ENCODE measurements at regions not wholly inside any gene's neighbourhood (a gene's known extent, or its start where the extent isn't known, plus 50 kb on each side); places are given as distances from the start of the nearest gene placed in this dataset.
"Not testable (repeated sequence)": the region's sequence is repeated elsewhere in the genome, so short reads cannot be mapped to it uniquely, and the experiment has no call there.

DNA sequence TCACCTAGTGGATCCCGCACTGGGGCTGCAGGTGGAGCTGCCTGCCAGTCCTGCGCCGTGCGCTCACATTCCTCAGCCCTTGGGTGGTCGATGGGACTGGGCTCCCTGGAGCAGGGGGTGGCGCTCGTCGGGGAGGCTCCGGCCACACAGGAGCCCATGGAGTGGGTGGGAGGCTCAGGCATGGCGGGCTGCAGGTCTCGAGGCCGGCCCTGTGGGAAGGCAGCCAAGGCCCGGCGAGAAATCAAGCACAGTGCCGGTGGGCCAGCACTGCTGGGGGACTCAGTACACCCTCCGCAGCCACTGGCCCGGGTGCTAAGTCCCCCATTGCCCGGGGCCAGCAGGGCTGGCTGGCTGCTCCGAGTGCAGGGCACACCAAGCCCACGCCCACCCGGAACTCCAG is 1708.6 kb downstream of the OLFM4 start:
- not testable (repeated sequence) for DNase-seq

DNA sequence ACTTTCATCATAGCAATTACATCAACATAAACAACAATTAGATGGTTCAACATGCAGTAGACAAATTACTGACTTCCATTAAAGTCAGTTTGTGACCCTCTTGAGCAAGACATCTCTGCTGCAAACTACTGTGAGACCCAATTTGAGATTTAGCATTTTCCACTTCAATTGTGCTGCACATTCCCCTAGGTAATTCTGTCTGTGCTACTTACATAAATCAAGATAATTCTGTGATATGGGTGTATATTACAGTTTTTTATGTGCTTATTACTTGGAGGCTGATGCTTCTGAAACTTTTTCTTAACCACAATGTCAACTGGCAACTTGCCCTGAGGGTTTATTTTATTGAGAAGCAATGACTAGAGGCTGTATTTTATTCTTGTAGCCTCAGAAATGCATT is 1714.4 kb downstream of the OLFM4 start:
- DNase-seq, result no peak

DNA sequence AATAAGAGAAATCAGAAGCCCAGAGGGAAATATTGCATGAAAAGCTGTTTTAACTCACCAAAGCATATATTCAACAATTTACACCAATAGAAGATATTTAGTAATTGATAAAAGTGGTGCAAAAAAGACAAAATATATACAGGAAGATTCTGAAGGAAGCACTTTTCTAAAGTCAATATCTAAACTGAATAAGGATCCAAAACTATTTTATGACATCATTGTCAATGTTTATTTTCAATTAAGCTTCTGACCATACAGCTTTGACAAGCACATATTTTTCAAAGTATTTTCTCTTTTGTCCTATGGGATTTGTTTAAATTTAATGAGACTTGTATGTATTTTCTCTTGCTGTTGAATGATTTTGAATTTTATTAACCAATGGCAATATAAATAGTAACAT is 1716.1 kb downstream of the OLFM4 start:
- no peak for DNase-seq

DNA sequence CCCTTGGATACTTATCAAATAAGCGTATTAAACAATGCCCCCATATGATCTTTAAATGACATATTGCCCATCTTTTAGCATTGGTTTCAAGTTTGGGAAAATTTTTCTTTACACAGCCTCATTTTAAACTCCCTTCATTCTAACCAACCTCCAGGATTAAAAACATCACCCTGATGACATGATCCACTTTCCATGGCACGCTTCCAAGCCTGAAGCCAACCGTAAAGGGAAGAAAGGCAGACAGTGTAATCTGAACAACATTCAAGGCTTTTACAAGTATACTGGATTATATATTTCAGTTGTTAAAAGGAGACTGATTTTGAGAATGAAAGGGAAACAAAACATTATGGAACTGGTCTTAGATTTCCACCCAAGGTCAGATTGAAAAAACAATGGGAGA is 1721.9 kb downstream of the OLFM4 start:
- no peak for DNase-seq

DNA sequence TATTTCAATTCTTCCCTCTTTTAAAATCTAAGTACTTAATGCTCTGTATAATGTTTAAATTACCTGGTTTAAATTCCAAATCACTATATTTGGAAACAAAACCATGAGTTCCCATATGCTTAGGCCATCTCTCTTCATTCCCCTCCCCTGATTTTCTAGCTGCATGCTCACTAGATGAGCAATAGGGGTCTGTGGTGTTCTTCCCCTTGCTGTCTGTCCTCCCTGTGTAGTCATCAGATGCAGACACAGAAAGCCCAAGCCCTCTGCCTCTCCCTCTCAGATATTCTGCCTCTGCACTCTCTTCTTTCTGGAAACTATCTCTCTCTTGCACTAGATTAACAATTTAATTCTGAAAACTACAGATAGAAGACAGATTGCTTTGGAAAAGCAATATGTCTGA is 1730.2 kb downstream of the OLFM4 start:
- DNase-seq, result no peak

DNA sequence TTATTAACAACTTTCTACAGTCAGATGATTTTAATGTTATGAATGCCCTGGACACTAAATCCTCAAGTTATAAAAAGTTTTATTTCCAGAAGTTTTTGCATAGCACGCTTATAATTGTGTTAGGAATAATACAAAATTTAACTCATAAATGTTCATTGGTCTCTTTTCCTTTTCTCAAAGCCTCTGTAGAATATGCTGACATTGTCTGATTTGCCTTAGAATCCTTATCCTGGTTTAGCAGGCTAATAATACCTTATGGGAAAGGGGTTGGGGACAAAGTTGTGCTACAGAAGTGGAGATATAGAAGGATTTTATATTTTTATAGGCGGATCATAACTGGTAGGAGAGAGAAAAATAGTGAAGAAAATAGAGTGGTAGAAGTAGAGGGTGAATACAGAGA is 1739.6 kb downstream of the OLFM4 start:
- DNase-seq, result no peak

DNA sequence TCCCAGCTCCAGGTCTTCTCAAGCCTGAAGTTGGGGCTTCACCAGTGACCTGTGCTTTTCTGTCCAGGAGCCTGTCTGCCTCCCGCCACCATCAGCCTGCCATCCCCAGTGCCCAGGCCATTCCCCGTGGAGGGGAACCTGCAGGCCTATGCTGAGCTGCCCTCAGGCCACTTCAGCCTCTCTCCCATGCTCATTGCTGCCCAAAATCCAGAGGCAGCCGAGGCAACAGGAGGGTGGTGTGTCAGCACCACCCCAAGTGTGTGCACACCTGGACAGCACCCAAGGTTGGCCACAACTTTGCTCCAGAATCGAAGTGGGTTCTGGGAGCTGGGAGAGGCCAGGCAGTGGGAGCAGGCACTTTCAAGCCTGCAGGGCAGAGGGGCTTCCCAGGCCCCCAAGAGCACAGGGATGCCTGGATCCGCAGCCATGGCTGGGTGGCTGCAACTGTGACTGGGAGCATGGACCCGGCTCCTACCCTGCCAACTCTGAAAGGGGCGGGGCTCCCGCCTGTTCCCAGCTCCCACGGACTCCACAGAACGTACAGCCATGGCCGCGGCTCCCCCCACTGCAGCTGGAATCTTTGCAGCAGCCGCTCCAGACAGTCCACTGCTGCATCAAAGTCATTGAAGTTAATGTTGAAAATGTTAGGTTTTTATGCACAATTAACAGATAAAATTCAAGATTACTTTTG is 1747.0 kb downstream of the OLFM4 start:
- DNase-seq, result no peak

DNA sequence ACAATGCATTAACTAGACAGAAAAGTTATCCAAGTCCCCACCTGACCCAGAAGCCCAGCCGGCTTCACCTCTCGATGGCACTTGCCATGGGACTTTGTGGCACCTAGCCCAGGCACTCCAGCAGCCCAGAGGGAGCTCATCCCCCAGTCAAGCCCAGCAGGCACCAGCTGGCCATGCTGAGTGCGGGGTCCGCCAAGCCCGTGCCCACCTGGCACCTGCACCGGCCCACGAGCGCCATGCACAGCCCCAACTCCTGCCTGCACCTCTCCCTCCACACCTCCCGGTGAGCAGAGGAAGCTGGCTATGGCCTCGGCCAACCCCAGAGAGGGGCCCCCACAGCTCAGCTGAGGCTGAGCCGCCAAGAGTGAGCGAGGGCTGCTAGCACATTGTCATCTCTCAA is 1759.1 kb downstream of the OLFM4 start:
- no peak for DNase-seq

DNA sequence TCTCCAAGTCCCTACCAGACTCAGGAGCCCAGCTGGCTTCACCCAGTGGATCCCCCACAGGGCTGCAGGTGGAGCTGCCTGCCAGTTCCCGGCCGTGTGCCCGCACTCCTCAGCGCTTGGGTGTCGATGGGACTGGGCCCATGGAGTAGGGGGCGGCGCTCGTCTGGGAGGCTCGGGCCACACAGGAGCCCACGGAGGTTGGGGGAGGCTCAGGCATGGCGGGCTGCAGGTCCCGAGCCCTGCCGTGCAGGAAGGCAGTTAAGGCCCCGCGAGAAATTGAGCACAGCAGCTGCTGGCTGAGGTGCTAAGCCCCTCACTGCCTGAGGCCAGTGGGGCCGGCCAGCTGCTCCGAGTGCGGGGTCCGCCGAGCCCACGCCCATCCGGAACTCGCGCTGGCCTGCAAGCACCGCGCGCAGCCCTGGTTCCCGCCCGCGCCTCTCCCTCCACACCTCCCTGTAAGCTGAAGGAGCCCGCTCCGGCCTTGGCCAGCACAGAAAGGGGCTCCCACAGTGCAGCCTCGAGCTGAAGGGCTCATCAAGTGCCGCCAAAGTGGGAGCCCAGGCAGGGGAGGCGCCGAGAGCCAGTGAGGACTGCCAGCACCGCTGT is 1771.1 kb downstream of the OLFM4 start:
- DNase-seq, result no peak

DNA sequence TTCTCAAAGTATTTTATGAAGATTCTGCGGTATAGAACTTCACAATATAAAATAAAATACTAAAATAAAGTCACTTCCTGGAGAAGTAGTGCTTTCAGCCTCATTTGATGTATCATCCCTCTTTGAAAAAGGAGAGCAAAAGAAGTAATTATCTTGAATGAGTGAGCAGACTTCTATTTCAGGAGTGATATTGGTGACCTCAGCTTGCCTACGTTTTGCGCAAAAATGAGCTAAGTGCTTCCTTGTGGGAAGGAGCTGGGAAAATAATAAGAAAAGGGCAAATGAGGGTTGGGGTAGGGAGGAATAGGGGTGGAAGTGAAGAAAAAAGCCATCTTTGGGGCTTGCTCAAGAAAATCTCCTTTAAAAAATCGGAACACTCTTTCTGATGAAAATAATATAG is 1773.6 kb downstream of the OLFM4 start:
- no peak for DNase-seq

DNA sequence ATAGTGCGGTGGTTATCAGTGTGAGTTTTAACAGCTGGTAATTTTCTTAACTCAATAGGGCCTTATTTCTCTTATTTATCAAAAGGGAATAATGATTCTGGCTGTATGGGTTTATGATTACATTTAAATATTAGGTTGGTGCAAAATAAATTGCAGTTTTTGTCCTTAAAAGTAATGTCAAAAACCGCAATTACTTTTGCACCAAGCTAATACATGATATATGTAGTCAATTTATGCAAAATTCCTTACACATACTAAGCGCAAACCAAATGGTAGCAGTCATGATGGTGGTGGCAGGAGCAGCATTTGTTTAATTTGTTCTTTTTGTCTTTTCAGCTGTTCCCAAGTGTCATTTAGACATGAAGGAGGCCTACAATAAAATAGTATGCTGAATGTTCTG is 1777.1 kb downstream of the OLFM4 start:
- DNase-seq, result no peak

DNA sequence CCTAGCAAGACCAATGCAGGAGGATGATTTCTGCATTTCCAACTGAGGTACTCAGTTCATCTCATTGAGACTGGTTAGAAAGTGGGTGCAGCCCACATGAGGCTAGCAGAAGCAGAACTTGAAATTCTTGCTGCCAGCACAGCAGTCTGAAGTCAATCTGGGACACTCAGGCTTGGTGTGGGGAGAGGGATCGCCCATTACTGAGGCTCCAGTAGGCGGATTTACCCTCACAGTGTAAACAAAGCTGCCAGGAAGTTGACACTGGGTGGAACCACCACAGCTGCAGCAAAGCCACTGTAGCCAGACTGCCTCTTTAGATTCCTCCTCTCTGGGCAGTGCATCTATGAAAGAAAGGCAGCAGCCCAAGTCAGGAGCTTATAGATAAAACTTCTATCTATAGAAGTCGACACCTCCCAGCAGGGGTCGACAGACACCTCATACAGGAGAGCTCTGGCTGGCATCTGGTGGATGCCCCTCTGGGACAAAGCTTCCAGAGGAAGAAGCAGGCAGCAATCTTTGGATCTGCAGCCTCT is 1793.4 kb downstream of the OLFM4 start:
- DNase-seq, result not testable (repeated sequence)

DNA sequence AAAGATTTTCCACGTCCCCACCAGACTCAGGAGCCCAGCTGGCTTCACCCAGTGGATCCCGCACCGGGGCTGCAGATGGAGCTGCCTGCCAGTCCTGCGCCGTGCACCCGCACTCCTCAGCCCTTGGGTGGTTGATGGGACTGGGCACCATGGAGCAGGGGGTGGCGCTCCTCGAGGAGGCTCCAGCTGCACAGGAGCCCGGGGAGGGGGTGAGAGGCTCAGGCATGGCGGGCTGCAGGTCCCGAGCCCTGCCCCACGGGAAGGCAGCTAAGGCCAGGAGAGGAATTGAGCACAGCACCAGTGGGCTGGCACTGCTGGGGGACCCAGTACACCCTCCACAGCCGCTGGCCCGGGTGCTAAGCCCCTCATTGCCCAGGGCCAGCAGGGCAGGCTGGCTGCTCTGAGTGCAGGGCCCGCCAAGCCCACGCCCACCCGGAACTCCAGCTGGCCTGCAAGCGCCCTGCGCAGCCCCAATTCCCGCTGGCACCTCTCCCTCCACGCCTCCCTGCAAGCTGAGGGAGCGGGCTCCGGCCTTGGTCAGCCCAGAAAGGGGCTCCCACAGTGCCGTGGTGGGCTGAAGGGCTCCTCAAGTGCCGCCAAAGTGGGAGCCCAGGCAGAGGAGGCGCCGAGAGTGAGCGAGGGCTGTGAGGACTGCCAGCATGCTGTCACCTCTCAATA is 1800.9 kb downstream of the OLFM4 start:
- not testable (repeated sequence) for DNase-seq

DNA sequence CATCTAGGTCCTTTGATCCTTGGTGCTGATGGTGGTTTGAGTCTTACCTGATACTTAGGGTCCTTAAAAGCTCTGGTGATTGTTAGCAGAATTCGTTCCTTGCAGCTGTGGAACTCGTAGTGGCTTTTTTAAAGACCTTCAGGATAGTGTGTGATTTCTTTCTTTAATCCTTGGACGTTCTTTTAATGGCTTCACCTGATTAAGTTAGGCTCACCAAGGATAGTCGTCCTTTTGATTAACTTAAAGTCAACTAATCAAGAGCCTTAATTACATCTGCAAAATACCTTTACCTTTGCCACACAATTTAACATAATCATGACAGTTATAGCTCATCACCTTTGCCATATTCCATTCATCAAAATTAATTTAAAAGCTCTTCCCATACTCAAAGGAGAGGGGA is 1807.7 kb downstream of the OLFM4 start:
- no peak for DNase-seq

DNA sequence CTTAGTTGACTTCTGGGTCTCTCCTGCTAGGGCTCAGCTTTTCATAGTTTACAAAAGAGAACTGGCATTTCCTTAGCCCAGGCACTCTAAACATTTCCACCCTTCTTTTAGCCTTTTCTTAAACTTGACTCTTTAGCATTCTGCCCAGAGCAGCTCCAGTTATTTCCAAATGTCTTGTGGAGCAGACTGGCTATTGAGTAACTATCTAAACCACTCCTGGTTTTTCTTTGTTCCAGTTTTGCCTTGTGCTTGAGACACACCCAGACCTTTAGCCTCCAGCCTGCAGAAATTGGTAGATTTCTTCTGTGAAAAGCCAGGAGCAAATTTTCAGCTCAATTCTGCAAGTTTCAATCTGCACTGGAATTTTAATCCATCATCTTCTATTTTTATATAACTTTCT is 1813.1 kb downstream of the OLFM4 start:
- DNase-seq, result no peak

DNA sequence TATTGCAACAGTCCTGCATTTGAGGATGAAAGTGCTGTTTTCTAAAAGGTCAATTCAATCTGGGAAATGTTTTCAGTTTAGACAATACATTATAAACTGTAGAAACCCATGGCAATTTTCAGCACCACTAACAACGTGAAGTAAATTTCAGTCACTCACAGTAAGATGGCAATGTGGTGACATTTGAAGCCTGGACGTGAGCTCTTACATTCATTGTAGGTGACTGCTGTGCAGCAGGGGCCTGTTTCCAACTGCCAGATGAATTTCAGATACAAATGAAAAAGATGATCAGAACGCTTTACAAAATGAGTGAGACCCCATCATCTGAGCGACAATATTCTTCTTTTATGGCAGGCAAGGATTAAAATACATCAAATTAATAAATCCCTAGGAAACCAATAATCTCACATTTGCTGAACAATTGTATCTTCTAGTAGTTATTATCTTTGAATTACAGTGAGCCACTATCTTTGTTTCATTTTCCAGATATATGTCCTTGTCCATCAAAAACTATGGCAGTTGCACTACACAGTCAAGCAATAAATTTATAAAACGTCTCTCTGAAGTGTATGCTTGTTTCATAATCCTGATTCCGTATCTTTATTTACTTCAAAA is 1816.8 kb downstream of the OLFM4 start:
- DNase-seq, result no peak

DNA sequence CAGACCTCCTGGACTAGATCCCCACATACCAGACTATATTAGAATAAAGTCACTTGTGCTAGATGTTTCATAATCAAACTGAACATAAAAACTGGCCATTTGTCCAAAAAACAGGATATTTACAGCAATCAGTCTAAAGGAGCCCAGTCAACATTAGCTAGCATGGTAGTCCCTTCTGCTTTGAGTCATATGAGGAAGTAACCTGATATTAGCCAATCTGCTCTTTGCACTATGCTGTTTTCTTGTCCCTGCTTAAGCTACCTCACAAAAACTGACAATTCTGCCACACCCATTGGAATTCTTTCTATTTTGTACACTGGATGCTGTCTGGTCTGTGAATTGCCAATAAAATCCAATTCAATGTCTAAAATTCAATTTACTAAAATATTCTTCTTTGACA is 1824.2 kb downstream of the OLFM4 start:
- DNase-seq, result no peak

DNA sequence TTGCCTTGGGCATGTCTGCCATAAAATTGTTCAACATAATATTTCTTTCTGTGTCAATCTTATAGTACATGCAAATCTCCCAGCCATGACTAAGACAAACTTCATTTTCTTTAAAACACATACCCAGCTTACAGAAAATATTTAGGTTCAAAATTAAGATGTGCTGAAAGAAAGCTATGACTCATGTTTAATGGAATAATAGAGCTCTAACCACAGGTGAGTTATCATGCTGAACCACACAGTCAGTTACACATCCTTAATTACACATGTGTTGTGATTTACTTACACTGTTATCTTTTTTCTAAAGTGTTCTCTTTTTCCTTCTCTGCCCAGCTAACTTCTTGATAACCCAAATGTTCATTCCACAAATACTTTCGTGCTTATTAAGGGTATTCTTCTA is 1831.2 kb downstream of the OLFM4 start:
- no peak for DNase-seq

DNA sequence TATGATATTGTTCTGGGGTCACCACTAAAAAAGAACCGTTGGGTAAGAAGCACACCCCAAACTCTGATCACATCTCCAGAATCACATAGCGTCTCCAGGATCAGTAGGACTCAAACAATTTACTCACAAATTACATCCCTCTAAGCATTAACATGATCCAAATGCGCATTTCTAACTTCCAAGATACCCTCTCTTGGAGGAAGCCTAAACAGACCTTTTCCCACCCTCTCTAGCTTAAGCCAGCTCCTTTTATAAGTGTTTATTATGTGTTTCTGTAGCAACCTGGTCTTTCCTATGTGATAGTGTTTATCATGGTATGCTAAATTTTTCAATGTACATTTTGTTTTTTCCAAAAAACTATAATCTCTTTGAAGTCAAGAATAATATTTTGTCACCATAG is 1846.5 kb downstream of the OLFM4 start:
- DNase-seq, result no peak

DNA sequence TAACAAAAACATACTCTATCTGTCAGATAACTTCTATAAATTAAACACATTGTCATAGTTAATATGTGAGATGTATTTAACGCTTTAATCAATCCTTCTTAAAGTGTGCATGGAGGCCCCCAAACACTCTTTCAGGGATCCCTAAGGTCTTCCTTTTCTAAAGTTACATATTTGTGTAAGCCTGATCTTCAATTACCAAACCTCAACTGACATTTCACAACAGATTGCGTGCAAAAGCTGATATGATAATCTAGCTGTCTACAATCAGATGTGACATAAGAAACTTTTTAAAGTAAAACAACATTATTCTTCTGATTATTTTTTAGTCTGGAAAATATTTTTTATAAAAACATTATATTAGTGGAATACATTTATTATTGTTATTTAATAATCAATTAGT is 1850.4 kb downstream of the OLFM4 start:
- no peak for DNase-seq

DNA sequence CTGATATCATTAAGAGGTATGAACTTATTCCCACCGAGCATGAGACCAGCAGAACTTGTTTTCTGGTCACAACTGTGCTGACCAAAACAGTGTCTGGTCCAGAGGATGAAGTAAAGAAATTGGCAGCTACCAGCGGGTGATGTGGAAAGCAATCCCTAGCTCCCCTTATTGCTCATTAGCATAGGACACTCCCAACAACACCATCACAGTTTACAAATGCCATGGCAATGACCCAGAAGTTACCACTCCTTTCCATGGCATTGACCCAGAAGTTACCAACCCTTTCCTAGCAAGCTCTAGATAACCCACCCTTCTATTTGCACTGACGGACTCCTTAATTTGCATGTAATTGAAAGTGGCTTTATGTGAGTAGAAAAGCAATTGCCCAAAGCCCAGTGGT is 1856.1 kb downstream of the OLFM4 start:
- no peak for DNase-seq

DNA sequence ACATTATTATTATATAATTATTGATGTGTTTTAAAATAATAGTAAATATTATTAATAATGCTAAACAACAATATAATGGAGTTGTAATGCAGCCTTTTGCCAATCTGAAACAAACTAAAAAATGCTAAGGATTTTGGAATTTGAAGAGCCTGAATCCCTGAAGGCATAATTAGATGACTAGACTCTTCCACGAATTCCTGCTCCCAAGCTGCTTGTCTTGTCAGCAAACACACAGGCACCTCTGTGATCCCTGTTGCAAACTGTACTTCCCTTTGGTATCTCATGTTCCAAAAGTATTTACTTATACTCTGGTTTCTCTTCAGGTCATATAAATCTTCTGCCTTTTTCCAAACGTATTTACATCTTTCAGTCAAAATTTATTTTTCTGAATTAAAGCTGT is 1862.4 kb downstream of the OLFM4 start:
- no peak for DNase-seq

DNA sequence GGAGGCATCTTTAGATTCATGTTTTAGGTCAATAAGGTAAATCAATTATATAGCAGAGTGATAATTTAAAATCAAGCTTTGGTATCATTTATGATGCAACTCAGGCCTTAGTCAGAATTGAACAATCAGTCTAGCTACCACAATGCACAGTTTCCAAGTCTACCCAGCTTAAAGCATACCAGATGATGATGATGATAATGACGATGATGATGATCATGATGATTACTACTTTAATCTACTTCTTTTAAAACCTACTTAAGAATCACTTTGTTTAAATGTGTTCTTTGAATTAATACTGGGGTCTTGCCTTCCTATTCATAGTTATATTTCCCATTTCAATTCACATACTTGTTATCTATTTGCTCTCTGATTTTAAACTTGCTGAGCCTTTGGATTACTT is 1872.7 kb downstream of the OLFM4 start:
- DNase-seq, result no peak

DNA sequence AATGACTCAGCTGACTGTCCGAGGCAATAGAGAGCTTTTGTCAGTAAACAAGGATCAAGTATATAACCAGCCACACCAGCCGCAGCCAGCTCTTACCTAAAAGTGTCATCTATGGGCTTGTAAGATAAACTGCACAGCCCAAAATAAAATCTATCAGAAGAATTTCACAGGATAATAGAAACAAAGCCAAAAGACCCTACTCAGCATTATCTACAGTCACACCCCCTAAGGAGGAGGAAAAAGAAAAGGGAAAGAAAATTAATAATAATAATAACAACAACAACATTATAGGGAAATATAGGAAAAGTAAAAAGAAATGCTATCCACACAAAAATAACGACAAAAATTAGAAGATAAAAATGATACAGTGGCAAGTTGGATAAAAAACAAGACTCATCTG is 1883.8 kb downstream of the OLFM4 start:
- no peak for DNase-seq

All from right hindlimb (tissue), 1 donor.